GM21825 (cell line): ENCODE measurements at regions not wholly inside any gene's neighbourhood (a gene's known extent, or its start where the extent isn't known, plus 50 kb on each side); places are given as distances from the start of the nearest gene placed in this dataset.

Experiments
- ATAC-seq: cut with Tn5 transposase; IDR thresholded peaks from one replicate; pipeline ENCODE4 v1.9.1; 2021; ENCODE audit warnings: mild to moderate bottlenecking, moderate library complexity; ENCODE audit not compliant: unreplicated experiment

GRCh38 chr17:70230850-70231640 is 61.7 kb downstream of the KCNJ2 start:
- ATAC-seq = no peak

GRCh38 chr17:70232466-70232865 is 63.1 kb downstream of the KCNJ2 start:
- ATAC-seq = no peak

GRCh38 chr17:70235252-70235651 is 65.9 kb downstream of the KCNJ2 start:
- ATAC-seq = no peak

- ATAC-seq = no peak
These were observed 68.9 kb downstream of the KCNJ2 start for GRCh38 chr17:70238228-70238627.

GRCh38 chr17:70238646-70239045 is 69.3 kb downstream of the KCNJ2 start:
- ATAC-seq = no peak

GRCh38 chr17:70239391-70239826 is 70.1 kb downstream of the KCNJ2 start:
- ATAC-seq = no peak

- no peak for ATAC-seq
These were observed 71.7 kb downstream of the KCNJ2 start for GRCh38 chr17:70241071-70241470.

GRCh38 chr17:70242781-70243437 is 73.6 kb downstream of the KCNJ2 start:
- ATAC-seq = no peak

- no peak for ATAC-seq
These were observed 82.4 kb downstream of the KCNJ2 start for GRCh38 chr17:70251706-70252105.

GRCh38 chr17:70254735-70255460 is 85.6 kb downstream of the KCNJ2 start:
- no peak for ATAC-seq

GRCh38 chr17:70256751-70257150 is 87.4 kb downstream of the KCNJ2 start:
- no peak for ATAC-seq

- ATAC-seq = no peak
These were observed 89.1 kb downstream of the KCNJ2 start for GRCh38 chr17:70258465-70258864.

- no peak for ATAC-seq
These were observed 90.1 kb downstream of the KCNJ2 start for GRCh38 chr17:70259400-70259799.

GRCh38 chr17:70261170-70261569 is 91.8 kb downstream of the KCNJ2 start:
- ATAC-seq = no peak

GRCh38 chr17:70265471-70265870 is 96.1 kb downstream of the KCNJ2 start:
- ATAC-seq = no peak

GRCh38 chr17:70266394-70266793 is 97.1 kb downstream of the KCNJ2 start:
- no peak for ATAC-seq

- ATAC-seq = no peak
These were observed 99.1 kb downstream of the KCNJ2 start for GRCh38 chr17:70268383-70268782.

- ATAC-seq = no peak
These were observed 101.2 kb downstream of the KCNJ2 start for GRCh38 chr17:70270554-70270953.

GRCh38 chr17:70271200-70271599 is 101.9 kb downstream of the KCNJ2 start:
- ATAC-seq = no peak

- no peak for ATAC-seq
These were observed 102.3 kb downstream of the KCNJ2 start for GRCh38 chr17:70271672-70272071.

GRCh38 chr17:70274255-70274654 is 104.9 kb downstream of the KCNJ2 start:
- ATAC-seq = no peak

- no peak for ATAC-seq
These were observed 107.6 kb downstream of the KCNJ2 start for GRCh38 chr17:70276906-70277305.
